ENCODE measurements at regions not wholly inside any gene's neighbourhood (a gene's known extent, or its start where the extent isn't known, plus 50 kb on each side); places are given as distances from the start of the nearest gene placed in this dataset.
A peak's percentile ranks its signal among the peaks of the same experiment; 100 is the strongest.

DNA sequence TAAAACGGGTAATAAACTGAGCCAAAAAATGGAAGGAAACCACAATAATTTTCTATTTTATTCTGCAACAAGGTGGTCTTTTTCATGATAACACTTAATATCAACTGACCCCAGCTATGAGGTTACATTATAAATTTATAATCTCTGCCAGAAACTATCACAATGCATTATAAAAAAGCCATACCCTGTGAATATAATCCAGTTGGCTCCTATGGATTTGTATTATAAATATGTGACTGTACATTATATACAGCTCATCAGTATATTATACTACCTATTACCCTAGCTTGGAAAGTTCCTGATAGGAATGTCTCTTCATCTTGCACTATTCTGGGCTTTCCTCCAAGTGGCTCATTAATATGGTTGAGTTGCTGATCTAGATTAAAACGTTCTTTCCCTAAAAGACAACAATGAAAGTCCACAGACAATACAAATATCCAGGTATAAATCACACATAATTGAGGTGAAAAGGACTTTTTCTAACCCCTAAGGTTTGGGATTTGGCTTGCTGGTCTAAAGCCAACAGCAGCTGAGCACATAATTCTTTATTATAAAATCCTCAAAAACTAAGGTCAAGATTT is 487.7 kb downstream of the TTLL7 start:
- no CpG with 5 or more reads among the region's 2 CpGs for WGBS (ENCODE audit: insufficient coverage)
- Mint-ChIP-seq H3K36me3 (no peaks in the 10 kb centered on the region), H3K27me3 (no peaks in the 10 kb centered on the region), H3K4me1 (peaks cover 43 to 53% (median 50%) of the 10 kb centered on the region in 3 donors), H3K9me3 (peaks cover 0 to 5% (median 0%) of the 10 kb centered on the region in 3 donors), H3K4me3 (no peak overlapping the region), H3K27ac (no peak overlapping the region)
- DNase-seq (no peak), ATAC-seq (replicated peaks in 1 of 4) (no peak)
- no peak overlapping the region for H3K4me3 ChIP-seq (ENCODE audit: control insufficient read depth in 1 of 2, extremely low read depth in 1 of 2, low read length in 1 of 2)
- no peaks in the 10 kb centered on the region for H3K9me3 ChIP-seq
- no peak overlapping the region for H3K27ac ChIP-seq (ENCODE audit: low read length)
- peaks cover 12 to 36% of the 10 kb centered on the region in 2 experiments for H3K4me1 ChIP-seq (ENCODE audit: control insufficient read depth in 1 of 2, extremely low read depth in 1 of 2, insufficient read depth in 2 of 2, low read length in 2 of 2)
- CTCF ChIA-PET: no interaction called here
- H3K36me3 ChIP-seq (ENCODE audit: control insufficient read depth in 2 of 2, extremely low read depth in 1 of 2, insufficient read depth in 1 of 2, low read length in 1 of 2): no peaks in the 10 kb centered on the region
- H3K27me3 ChIP-seq (replicated peaks in 1 of 2; ENCODE audit: control insufficient read depth in 2 of 2, extremely low read depth in 1 of 2, insufficient read depth in 2 of 2, low read length in 1 of 2): no peaks in the 10 kb centered on the region
- POLR2A ChIA-PET: interaction anchor here in 1 of 2 donors (0.8 kb wide), 1 partner anchor 1254 kb away, joined by 3 read pairs; no protein-coding TSS in a partner anchor

GRCh38 chr1:83509301-83509781 is 489.6 kb downstream of the TTLL7 start:
- H3K36me3 Mint-ChIP-seq: no peaks in the 10 kb centered on the region

DNA sequence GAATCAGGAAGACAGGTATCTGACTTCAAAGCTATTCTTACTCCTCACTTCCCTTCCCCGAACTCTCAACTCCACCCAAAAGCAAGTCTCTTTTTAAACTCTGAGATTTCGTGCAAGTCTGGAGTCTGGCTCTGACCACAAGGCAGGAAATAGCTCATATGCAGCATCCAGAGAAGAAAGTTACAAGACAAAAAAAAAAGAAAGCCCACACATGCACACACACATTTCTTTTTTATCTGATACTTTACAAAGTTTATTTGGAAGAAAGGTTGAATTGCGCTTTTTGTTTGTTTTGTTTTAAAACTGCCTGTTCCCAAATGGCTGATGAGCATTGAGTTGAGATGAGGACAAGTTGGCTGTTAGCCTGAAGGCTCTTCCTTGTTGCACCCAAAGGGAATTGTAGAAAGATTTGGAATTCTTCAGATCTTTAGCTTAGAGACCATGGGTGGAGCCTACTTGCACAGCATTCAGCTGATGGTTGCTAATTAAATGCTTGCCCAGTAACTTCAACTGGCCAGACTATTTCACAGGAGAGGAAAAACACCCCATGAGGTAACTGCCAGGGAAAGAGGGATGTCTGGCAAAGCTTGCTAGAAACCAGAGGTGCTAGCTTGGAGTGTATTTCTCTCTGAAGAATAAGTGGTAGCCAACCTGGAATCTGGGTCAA is 490.3 kb downstream of the TTLL7 start:
- no peaks in the 10 kb centered on the region for H3K27me3 Mint-ChIP-seq
- WGBS (ENCODE audit: insufficient coverage): no CpG with 5 or more reads among the region's 3 CpGs
- no peaks in the 10 kb centered on the region for H3K27me3 ChIP-seq (replicated peaks in 1 of 2; ENCODE audit: control insufficient read depth in 2 of 2, extremely low read depth in 1 of 2, insufficient read depth in 2 of 2, low read length in 1 of 2)
- H3K36me3 ChIP-seq (ENCODE audit: control insufficient read depth in 2 of 2, extremely low read depth in 1 of 2, insufficient read depth in 1 of 2, low read length in 1 of 2): no peaks in the 10 kb centered on the region
- ChIA-PET POLR2A (interaction anchor here (0.6 kb wide), 2 partner anchors 42 to 57 kb away, joined by 3 to 4 read pairs; no protein-coding TSS in a partner anchor), CTCF (interaction anchor here (0.6 to 0.8 kb wide), 2 partner anchors 12 to 184 kb away, joined by 4 to 5 read pairs; no protein-coding TSS in a partner anchor)
- H3K9me3 ChIP-seq: no peaks in the 10 kb centered on the region
- no peaks in the 10 kb centered on the region for H3K36me3 Mint-ChIP-seq
- peak in 33 of 35 experiments; percentile 1 to 80 (median 27) for DNase-seq
- peak overlapping the region; percentile 58 for H3K27ac ChIP-seq (ENCODE audit: low read length)
- ATAC-seq (replicated peaks in 1 of 4): peak; percentile 95 to 99 (median 96)
- H3K9me3 Mint-ChIP-seq: peaks cover 4 to 19% (median 10%) of the 10 kb centered on the region in 3 donors
- peak overlapping the region in 1 of 2 donors; percentile 51 for H3K4me3 ChIP-seq (ENCODE audit: control insufficient read depth in 1 of 2, extremely low read depth in 1 of 2, low read length in 1 of 2)
- peak overlapping the region; percentile 95 to 99 for H3K27ac Mint-ChIP-seq
- H3K4me3 Mint-ChIP-seq: peak overlapping the region; percentile 57 to 76 (median 62)
- peaks cover 12 to 36% of the 10 kb centered on the region in 2 experiments for H3K4me1 ChIP-seq (ENCODE audit: control insufficient read depth in 1 of 2, extremely low read depth in 1 of 2, insufficient read depth in 2 of 2, low read length in 2 of 2)
- H3K4me1 Mint-ChIP-seq: peaks cover 37 to 64% (median 46%) of the 10 kb centered on the region in 3 donors

More at GRCh38 chr1:83509301-83509781, 489.6 kb downstream of the TTLL7 start:
- Mint-ChIP-seq H3K27me3 (no peaks in the 10 kb centered on the region), H3K27ac (peak overlapping the region; percentile 95 to 99), H3K9me3 (peaks cover 4 to 13% (median 10%) of the 10 kb centered on the region in 3 donors), H3K4me3 (peak overlapping the region in 1 of 3 donors; percentile 10), H3K4me1 (peaks cover 37 to 64% (median 46%) of the 10 kb centered on the region in 3 donors)
- no peaks in the 10 kb centered on the region for H3K27me3 ChIP-seq (replicated peaks in 1 of 2; ENCODE audit: control insufficient read depth in 2 of 2, extremely low read depth in 1 of 2, insufficient read depth in 2 of 2, low read length in 1 of 2)
- H3K36me3 ChIP-seq (ENCODE audit: control insufficient read depth in 2 of 2, extremely low read depth in 1 of 2, insufficient read depth in 1 of 2, low read length in 1 of 2): no peaks in the 10 kb centered on the region
- ATAC-seq (replicated peaks in 1 of 4): no peak
- ChIA-PET POLR2A (no interaction called here), CTCF (no interaction called here)
- H3K4me3 ChIP-seq (ENCODE audit: control insufficient read depth in 1 of 2, extremely low read depth in 1 of 2, low read length in 1 of 2): no peak overlapping the region
- no peak overlapping the region for H3K27ac ChIP-seq (ENCODE audit: low read length)
- H3K9me3 ChIP-seq: no peaks in the 10 kb centered on the region
- H3K4me1 ChIP-seq (ENCODE audit: control insufficient read depth in 1 of 2, extremely low read depth in 1 of 2, insufficient read depth in 2 of 2, low read length in 2 of 2): peaks cover 12 to 36% of the 10 kb centered on the region in 2 experiments
- WGBS (ENCODE audit: insufficient coverage): no CpG with 5 or more reads among the region's 2 CpGs
- peak in 1 of 35 experiments; percentile 1 for DNase-seq

GRCh38 chr1:83505148-83505547 is 493.8 kb downstream of the TTLL7 start:
- Histone ChIP-seq H3K9me3 (no peaks in the 10 kb centered on the region), H3K27me3 (replicated peaks in 1 of 2; ENCODE audit: control insufficient read depth in 2 of 2, extremely low read depth in 1 of 2, insufficient read depth in 2 of 2, low read length in 1 of 2) (no peaks in the 10 kb centered on the region), H3K36me3 (ENCODE audit: control insufficient read depth in 2 of 2, extremely low read depth in 1 of 2, insufficient read depth in 1 of 2, low read length in 1 of 2) (no peaks in the 10 kb centered on the region), H3K4me3 (ENCODE audit: control insufficient read depth in 1 of 2, extremely low read depth in 1 of 2, low read length in 1 of 2) (no peak overlapping the region), H3K27ac (ENCODE audit: low read length) (no peak overlapping the region), H3K4me1 (ENCODE audit: control insufficient read depth in 1 of 2, extremely low read depth in 1 of 2, insufficient read depth in 2 of 2, low read length in 2 of 2) (peaks cover 12 to 31% of the 10 kb centered on the region in 2 experiments)
- H3K9me3 Mint-ChIP-seq: peaks cover 4 to 16% (median 14%) of the 10 kb centered on the region in 3 donors
- peaks cover 47 to 49% (median 48%) of the 10 kb centered on the region in 3 donors for H3K4me1 Mint-ChIP-seq
- no peak overlapping the region for H3K27ac Mint-ChIP-seq
- H3K4me3 Mint-ChIP-seq: no peak overlapping the region
- no peaks in the 10 kb centered on the region for H3K27me3 Mint-ChIP-seq
- 85% methylated on average over 1 of the region's 1 CpG for WGBS (ENCODE audit: insufficient coverage)
- ChIA-PET CTCF (no interaction called here), POLR2A (interaction anchor here in 1 of 2 donors (0.6 kb wide), 1 partner anchor 81 kb away, joined by 3 read pairs; no protein-coding TSS in a partner anchor)
- DNase-seq (no peak), ATAC-seq (replicated peaks in 1 of 4) (no peak)
- H3K36me3 Mint-ChIP-seq: no peaks in the 10 kb centered on the region

DNA sequence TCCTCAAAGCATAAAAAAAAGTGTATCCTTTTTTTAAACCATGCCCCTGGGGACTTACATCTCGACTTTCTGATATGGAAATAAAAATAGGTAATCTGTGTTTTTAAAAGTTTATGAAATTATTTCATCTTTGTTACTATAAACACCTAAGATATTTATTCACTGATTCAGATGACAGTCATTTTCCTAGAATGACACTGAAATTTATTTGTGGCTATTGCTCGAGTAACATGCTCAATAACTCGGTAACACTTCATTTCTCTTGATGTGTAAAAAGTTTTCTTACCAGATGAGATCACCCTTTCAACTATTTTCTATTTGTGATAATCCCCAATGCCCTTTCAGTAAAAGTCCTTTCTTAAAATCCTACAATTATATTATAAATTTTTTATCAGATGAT is 495.8 kb downstream of the TTLL7 start:
- Histone ChIP-seq H3K27me3 (replicated peaks in 1 of 2; ENCODE audit: control insufficient read depth in 2 of 2, extremely low read depth in 1 of 2, insufficient read depth in 2 of 2, low read length in 1 of 2) (no peaks in the 10 kb centered on the region), H3K4me3 (ENCODE audit: control insufficient read depth in 1 of 2, extremely low read depth in 1 of 2, low read length in 1 of 2) (no peak overlapping the region), H3K9me3 (no peaks in the 10 kb centered on the region), H3K27ac (ENCODE audit: low read length) (no peak overlapping the region), H3K36me3 (ENCODE audit: control insufficient read depth in 2 of 2, extremely low read depth in 1 of 2, insufficient read depth in 1 of 2, low read length in 1 of 2) (no peaks in the 10 kb centered on the region), H3K4me1 (ENCODE audit: control insufficient read depth in 1 of 2, extremely low read depth in 1 of 2, insufficient read depth in 2 of 2, low read length in 2 of 2) (peaks cover 7 to 14% of the 10 kb centered on the region in 2 experiments)
- DNase-seq (no peak), ATAC-seq (replicated peaks in 1 of 4) (no peak)
- H3K9me3 Mint-ChIP-seq: peaks cover 4 to 16% (median 14%) of the 10 kb centered on the region in 3 donors
- peaks cover 30 to 38% (median 35%) of the 10 kb centered on the region in 3 donors for H3K4me1 Mint-ChIP-seq
- ChIA-PET CTCF (no interaction called here), POLR2A (no interaction called here)
- H3K27ac Mint-ChIP-seq: no peak overlapping the region
- no peak overlapping the region for H3K4me3 Mint-ChIP-seq
- H3K27me3 Mint-ChIP-seq: no peaks in the 10 kb centered on the region
- WGBS (ENCODE audit: insufficient coverage): no CpG with 5 or more reads among the region's 3 CpGs
- no peaks in the 10 kb centered on the region for H3K36me3 Mint-ChIP-seq

- Mint-ChIP-seq H3K4me3 (no peak overlapping the region), H3K4me1 (peaks cover 20 to 28% (median 25%) of the 10 kb centered on the region in 3 donors), H3K27me3 (no peaks in the 10 kb centered on the region), H3K9me3 (peaks cover 4 to 17% (median 15%) of the 10 kb centered on the region in 3 donors), H3K27ac (no peak overlapping the region), H3K36me3 (no peaks in the 10 kb centered on the region)
- Histone ChIP-seq H3K27me3 (replicated peaks in 1 of 2; ENCODE audit: control insufficient read depth in 2 of 2, extremely low read depth in 1 of 2, insufficient read depth in 2 of 2, low read length in 1 of 2) (no peaks in the 10 kb centered on the region), H3K27ac (ENCODE audit: low read length) (no peak overlapping the region), H3K4me3 (ENCODE audit: control insufficient read depth in 1 of 2, extremely low read depth in 1 of 2, low read length in 1 of 2) (no peak overlapping the region), H3K36me3 (ENCODE audit: control insufficient read depth in 2 of 2, extremely low read depth in 1 of 2, insufficient read depth in 1 of 2, low read length in 1 of 2) (no peaks in the 10 kb centered on the region), H3K4me1 (ENCODE audit: control insufficient read depth in 1 of 2, extremely low read depth in 1 of 2, insufficient read depth in 2 of 2, low read length in 2 of 2) (no peaks in the 10 kb centered on the region), H3K9me3 (no peaks in the 10 kb centered on the region)
- ChIA-PET CTCF (no interaction called here), POLR2A (interaction anchor here in 1 of 2 donors (0.5 kb wide), 1 partner anchor 13 kb away, joined by 4 read pairs; no protein-coding TSS in a partner anchor)
- no peak for DNase-seq
- ATAC-seq (replicated peaks in 1 of 4): peak in 1 of 4 experiments; percentile 38
- WGBS (ENCODE audit: insufficient coverage): no CpG with 5 or more reads among the region's 1 CpG
Observed at GRCh38 chr1:83500987-83501591, 497.8 kb downstream of the TTLL7 start.

Data from T-cell (primary cell).